Ishikawa (cell line): ENCODE measurements at regions not wholly inside any gene's neighbourhood (a gene's known extent, or its start where the extent isn't known, plus 50 kb on each side); places are given as distances from the start of the nearest gene placed in this dataset.

Source experiments
- CEBPB ChIP-seq: IDR thresholded peaks from 2 replicates; pipeline ENCODE4 v1.6.1; 2012
- CREB1 ChIP-seq: IDR thresholded peaks from 2 replicates; pipeline ENCODE4 v1.6.1; 2012; ENCODE audit warnings: low read depth
- EGR1 ChIP-seq: IDR thresholded peaks from 2 replicates; pipeline ENCODE4 v1.6.1; 2012
- EP300 ChIP-seq: IDR thresholded peaks from 2 replicates; pipeline ENCODE4 v1.6.1; 2012; ENCODE audit warnings: borderline replicate concordance
- FOXM1 ChIP-seq: IDR thresholded peaks from 2 replicates; pipeline ENCODE4 v1.6.1; 2012; ENCODE audit warnings: low read depth, borderline replicate concordance
- MAX ChIP-seq: IDR thresholded peaks from 2 replicates; pipeline ENCODE4 v1.6.1; 2012
- NFIC ChIP-seq: IDR thresholded peaks from 2 replicates; pipeline ENCODE4 v1.6.1; 2012
- RAD21 ChIP-seq: IDR thresholded peaks from 2 replicates; pipeline ENCODE4 v1.6.1; 2012; ENCODE audit warnings: low read depth
- REST ChIP-seq: IDR thresholded peaks from 2 replicates; pipeline ENCODE4 v1.6.1; 2012; ENCODE audit warnings: low read depth, mild to moderate bottlenecking
- TAF1 ChIP-seq: IDR thresholded peaks from 2 replicates; pipeline ENCODE4 v1.6.1; 2012; ENCODE audit warnings: low read depth, mild to moderate bottlenecking
- TCF12 ChIP-seq: IDR thresholded peaks from 2 replicates; pipeline ENCODE4 v1.6.1; 2012; ENCODE audit warnings: low read depth
- TEAD4 ChIP-seq: IDR thresholded peaks from 2 replicates; pipeline ENCODE4 v1.6.1; 2012
- USF1 ChIP-seq: IDR thresholded peaks from 2 replicates; pipeline ENCODE4 v1.6.1; 2012
- YY1 ChIP-seq: IDR thresholded peaks from 2 replicates; pipeline ENCODE4 v1.6.1; 2012; ENCODE audit warnings: low read depth
- ZBTB7A ChIP-seq: IDR thresholded peaks from 2 replicates; pipeline ENCODE4 v1.6.1; 2012; ENCODE audit warnings: low read depth

- TF ChIP-seq USF1 (no peak), CEBPB (no peak), NFIC (no peak), EGR1 (no peak), EP300 (no peak), TEAD4 (no peak), YY1 (no peak), ZBTB7A (no peak), TCF12 (no peak)
These were observed 364.1 kb downstream of the PCNX1 start for GRCh38 chr14:71271166-71271945.

- no peak for TF ChIP-seq NFIC
- no peak for TF ChIP-seq YY1
- no peak for TF ChIP-seq CREB1
- TF ChIP-seq TCF12 = no peak
- TF ChIP-seq ZBTB7A = no peak
- TF ChIP-seq FOXM1 = no peak
- TF ChIP-seq EP300 = no peak
- TF ChIP-seq REST = no peak
- TF ChIP-seq USF1 = no peak
- TF ChIP-seq TEAD4 = no peak
- TF ChIP-seq EGR1 = no peak
These were observed 366.1 kb downstream of the PCNX1 start for GRCh38 chr14:71273366-71273765.

- TF ChIP-seq EP300 (no peak), MAX (no peak), TCF12 (no peak), CREB1 (no peak), EGR1 (no peak), CEBPB (no peak), REST (no peak), TEAD4 (no peak), NFIC (no peak), TAF1 (no peak), USF1 (no peak)
These were observed 376.8 kb downstream of the PCNX1 start for GRCh38 chr14:71284048-71284447.

GRCh38 chr14:71286126-71286525 is 378.9 kb downstream of the PCNX1 start:
- TF ChIP-seq RAD21 (no peak), TAF1 (no peak), CEBPB (no peak), EP300 (no peak), MAX (no peak), ZBTB7A (no peak)

- no peak for TF ChIP-seq ZBTB7A
- TF ChIP-seq RAD21 = no peak
- no peak for TF ChIP-seq USF1
- no peak for TF ChIP-seq CREB1
- no peak for TF ChIP-seq NFIC
- TF ChIP-seq YY1 = no peak
- no peak for TF ChIP-seq TEAD4
- no peak for TF ChIP-seq REST
- no peak for TF ChIP-seq TAF1
- no peak for TF ChIP-seq EP300
- TF ChIP-seq TCF12 = no peak
- no peak for TF ChIP-seq MAX
- TF ChIP-seq CEBPB = no peak
- no peak for TF ChIP-seq FOXM1
- TF ChIP-seq EGR1 = no peak
These were observed 380.3 kb downstream of the PCNX1 start for GRCh38 chr14:71287567-71287966.
